ENCODE measurements at regions not wholly inside any gene's neighbourhood (a gene's known extent, or its start where the extent isn't known, plus 50 kb on each side); places are given as distances from the start of the nearest gene placed in this dataset.

- intact Hi-C loops (cut with DNase I; ENCODE audit: low total_unique reads): no loop called here
- Histone ChIP-seq H3K27ac (no peak overlapping the region), H3K4me3 (no peak overlapping the region), H3K4me1 (no peaks in the 10 kb centered on the region), H3K27me3 (peaks cover 0 to 13% (median 0%) of the 10 kb centered on the region in 3 donors), H3K9me3 (no peaks in the 10 kb centered on the region), H3K36me3 (no peaks in the 10 kb centered on the region)
- 68 to 76% (median 73%) methylated on average over 8 of the region's 8 CpGs for WGBS, 5 donors
- peak in 1 of 2 donors; percentile 5 for DNase-seq
- no peak for TF ChIP-seq POLR2AphosphoS5 (IDR thresholded peaks at IDR 0.05)
- no peak for TF ChIP-seq EP300 (IDR thresholded peaks at IDR 0.05)
- TF ChIP-seq, protein P1, sequence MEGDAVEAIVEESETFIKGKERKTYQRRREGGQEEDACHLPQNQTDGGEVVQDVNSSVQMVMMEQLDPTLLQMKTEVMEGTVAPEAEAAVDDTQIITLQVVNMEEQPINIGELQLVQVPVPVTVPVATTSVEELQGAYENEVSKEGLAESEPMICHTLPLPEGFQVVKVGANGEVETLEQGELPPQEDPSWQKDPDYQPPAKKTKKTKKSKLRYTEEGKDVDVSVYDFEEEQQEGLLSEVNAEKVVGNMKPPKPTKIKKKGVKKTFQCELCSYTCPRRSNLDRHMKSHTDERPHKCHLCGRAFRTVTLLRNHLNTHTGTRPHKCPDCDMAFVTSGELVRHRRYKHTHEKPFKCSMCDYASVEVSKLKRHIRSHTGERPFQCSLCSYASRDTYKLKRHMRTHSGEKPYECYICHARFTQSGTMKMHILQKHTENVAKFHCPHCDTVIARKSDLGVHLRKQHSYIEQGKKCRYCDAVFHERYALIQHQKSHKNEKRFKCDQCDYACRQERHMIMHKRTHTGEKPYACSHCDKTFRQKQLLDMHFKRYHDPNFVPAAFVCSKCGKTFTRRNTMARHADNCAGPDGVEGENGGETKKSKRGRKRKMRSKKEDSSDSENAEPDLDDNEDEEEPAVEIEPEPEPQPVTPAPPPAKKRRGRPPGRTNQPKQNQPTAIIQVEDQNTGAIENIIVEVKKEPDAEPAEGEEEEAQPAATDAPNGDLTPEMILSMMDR (IDR thresholded peaks at IDR 0.05): no peak
- no peak for TF ChIP-seq POLR2A (IDR thresholded peaks at IDR 0.05)
Measured at GRCh38 chr22:23409976-23410375, 170.1 kb downstream of the IGLL1 start.

GRCh38 chr22:23408321-23408720 is 171.8 kb downstream of the IGLL1 start:
- Histone ChIP-seq H3K4me3 (no peak overlapping the region), H3K27me3 (peaks cover 0 to 12% (median 0%) of the 10 kb centered on the region in 3 donors), H3K4me1 (no peaks in the 10 kb centered on the region), H3K9me3 (no peaks in the 10 kb centered on the region), H3K27ac (no peak overlapping the region), H3K36me3 (no peaks in the 10 kb centered on the region)
- intact Hi-C loops (cut with DNase I; ENCODE audit: low total_unique reads): no loop called here
- TF ChIP-seq, protein P1 (IDR thresholded peaks at IDR 0.05): no peak
- no peak for TF ChIP-seq POLR2AphosphoS5 (IDR thresholded peaks at IDR 0.05)
- no peak for TF ChIP-seq EP300 (IDR thresholded peaks at IDR 0.05)
- TF ChIP-seq POLR2A (IDR thresholded peaks at IDR 0.05): no peak
- no peak for DNase-seq
- WGBS, 5 donors: 27 to 75% (median 66%) methylated on average over 2 of the region's 2 CpGs

- no peak for DNase-seq
- Histone ChIP-seq H3K4me1 (peaks cover 0 to 13% (median 12%) of the 10 kb centered on the region in 4 donors), H3K4me3 (no peak overlapping the region), H3K27me3 (peaks cover 0 to 30% (median 0%) of the 10 kb centered on the region in 3 donors), H3K36me3 (no peaks in the 10 kb centered on the region), H3K27ac (no peak overlapping the region), H3K9me3 (no peaks in the 10 kb centered on the region)
- intact Hi-C loops (cut with DNase I; ENCODE audit: low total_unique reads): no loop called here
- TF ChIP-seq POLR2AphosphoS5 (IDR thresholded peaks at IDR 0.05) (no peak), POLR2A (IDR thresholded peaks at IDR 0.05) (no peak), EP300 (IDR thresholded peaks at IDR 0.05) (no peak)
- TF ChIP-seq, protein P1 (IDR thresholded peaks at IDR 0.05): no peak
- 58 to 73% (median 66%) methylated on average over 16 of the region's 16 CpGs for WGBS, 5 donors
Measured at GRCh38 chr22:23405366-23405851, 174.7 kb downstream of the IGLL1 start.

GRCh38 chr22:23404689-23405365 is 175.3 kb downstream of the IGLL1 start:
- peak; percentile 42 to 88 for DNase-seq
- peaks cover 0 to 13% (median 12%) of the 10 kb centered on the region in 4 donors for H3K4me1 ChIP-seq
- no peak overlapping the region for H3K4me3 ChIP-seq
- no peak overlapping the region for H3K27ac ChIP-seq
- peaks cover 0 to 30% (median 0%) of the 10 kb centered on the region in 3 donors for H3K27me3 ChIP-seq
- H3K9me3 ChIP-seq: no peaks in the 10 kb centered on the region
- TF ChIP-seq, protein P1 (IDR thresholded peaks at IDR 0.05): no peak
- TF ChIP-seq EP300 (IDR thresholded peaks at IDR 0.05) (no peak), POLR2A (IDR thresholded peaks at IDR 0.05) (no peak), POLR2AphosphoS5 (IDR thresholded peaks at IDR 0.05) (no peak)
- intact Hi-C loops (cut with DNase I; ENCODE audit: low total_unique reads): no loop called here
- 42 to 61% (median 52%) methylated on average over 7 to 11 of the region's 11 CpGs for WGBS, 5 donors
- no peaks in the 10 kb centered on the region for H3K36me3 ChIP-seq

All from stomach (tissue), 8 donors.